AG10803 (cell line): ENCODE measurements at regions not wholly inside any gene's neighbourhood (a gene's known extent, or its start where the extent isn't known, plus 50 kb on each side); places are given as distances from the start of the nearest gene placed in this dataset.

Experiments
- DNase-seq: peaks from one replicate; pipeline ENCODE4 v3.0.0; 2010; ENCODE audit warnings: low read depth
- H3K4me3 ChIP-seq: 2 replicates; pipeline ENCODE4 v1.5.1; 2011; ENCODE audit warnings: mild to moderate bottlenecking, low read length, control low read depth
- TF ChIP-seq, protein P1 (sequence below): conservative IDR thresholded peaks from 2 replicates; pipeline ENCODE4 v1.5.1; 2011; ENCODE audit warnings: mild to moderate bottlenecking, low read length, control low read depth, inconsistent platforms

- H3K4me3 ChIP-seq: no peak overlapping the region
- TF ChIP-seq, protein P1, sequence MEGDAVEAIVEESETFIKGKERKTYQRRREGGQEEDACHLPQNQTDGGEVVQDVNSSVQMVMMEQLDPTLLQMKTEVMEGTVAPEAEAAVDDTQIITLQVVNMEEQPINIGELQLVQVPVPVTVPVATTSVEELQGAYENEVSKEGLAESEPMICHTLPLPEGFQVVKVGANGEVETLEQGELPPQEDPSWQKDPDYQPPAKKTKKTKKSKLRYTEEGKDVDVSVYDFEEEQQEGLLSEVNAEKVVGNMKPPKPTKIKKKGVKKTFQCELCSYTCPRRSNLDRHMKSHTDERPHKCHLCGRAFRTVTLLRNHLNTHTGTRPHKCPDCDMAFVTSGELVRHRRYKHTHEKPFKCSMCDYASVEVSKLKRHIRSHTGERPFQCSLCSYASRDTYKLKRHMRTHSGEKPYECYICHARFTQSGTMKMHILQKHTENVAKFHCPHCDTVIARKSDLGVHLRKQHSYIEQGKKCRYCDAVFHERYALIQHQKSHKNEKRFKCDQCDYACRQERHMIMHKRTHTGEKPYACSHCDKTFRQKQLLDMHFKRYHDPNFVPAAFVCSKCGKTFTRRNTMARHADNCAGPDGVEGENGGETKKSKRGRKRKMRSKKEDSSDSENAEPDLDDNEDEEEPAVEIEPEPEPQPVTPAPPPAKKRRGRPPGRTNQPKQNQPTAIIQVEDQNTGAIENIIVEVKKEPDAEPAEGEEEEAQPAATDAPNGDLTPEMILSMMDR: no peak
- no peak for DNase-seq
Measured at GRCh38 chr9:13467157-13467556, 187.7 kb upstream of the MPDZ start.

GRCh38 chr9:13461414-13461991 is 182.0 kb upstream of the MPDZ start:
- no peak for DNase-seq
- H3K4me3 ChIP-seq: no peak overlapping the region
- TF ChIP-seq, protein P1: no peak

DNA sequence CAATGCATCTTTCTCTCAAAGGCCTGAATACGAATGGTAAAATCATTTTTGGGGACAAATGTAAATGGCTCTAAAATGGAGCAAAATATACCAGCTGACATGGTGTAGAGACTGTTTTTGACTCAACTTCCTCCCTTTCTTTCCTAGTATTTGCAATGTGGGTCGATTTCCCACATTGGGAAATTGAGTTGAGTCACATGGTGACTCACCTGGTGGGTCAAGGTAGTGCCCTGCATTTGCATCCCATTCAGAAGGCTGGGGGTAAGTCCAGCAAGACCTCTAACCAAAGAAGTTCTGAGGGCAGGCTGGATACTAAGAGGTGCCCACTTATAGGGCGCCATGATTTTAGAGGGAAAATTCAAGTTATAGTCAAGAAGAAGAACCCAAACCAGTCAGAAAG is 179.6 kb upstream of the MPDZ start:
- DNase-seq: no peak
- TF ChIP-seq, protein P1: no peak
- no peak overlapping the region for H3K4me3 ChIP-seq

GRCh38 chr9:13457795-13458194 is 178.3 kb upstream of the MPDZ start:
- TF ChIP-seq, protein P1: no peak
- H3K4me3 ChIP-seq: no peak overlapping the region
- no peak for DNase-seq

DNA sequence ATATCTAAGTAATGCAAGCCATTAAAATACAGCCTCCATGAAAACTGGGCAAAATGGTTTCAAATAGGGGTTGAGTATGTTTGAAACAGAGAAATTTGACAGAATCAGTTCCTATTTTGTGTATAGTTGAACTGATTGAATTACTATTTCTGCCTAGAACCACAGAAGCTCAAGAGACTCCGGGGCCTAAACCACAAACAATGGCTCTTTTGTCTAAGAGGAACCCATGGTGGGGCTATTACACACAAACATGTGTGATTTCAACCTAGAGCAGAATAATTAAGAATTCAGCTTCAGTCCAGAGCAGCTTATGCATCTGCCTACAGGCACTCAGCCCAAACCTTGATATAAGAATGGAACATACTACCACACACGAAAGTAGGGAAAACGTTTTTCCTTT is 171.2 kb upstream of the MPDZ start:
- no peak for DNase-seq
- no peak overlapping the region for H3K4me3 ChIP-seq
- TF ChIP-seq, protein P1: no peak

DNA sequence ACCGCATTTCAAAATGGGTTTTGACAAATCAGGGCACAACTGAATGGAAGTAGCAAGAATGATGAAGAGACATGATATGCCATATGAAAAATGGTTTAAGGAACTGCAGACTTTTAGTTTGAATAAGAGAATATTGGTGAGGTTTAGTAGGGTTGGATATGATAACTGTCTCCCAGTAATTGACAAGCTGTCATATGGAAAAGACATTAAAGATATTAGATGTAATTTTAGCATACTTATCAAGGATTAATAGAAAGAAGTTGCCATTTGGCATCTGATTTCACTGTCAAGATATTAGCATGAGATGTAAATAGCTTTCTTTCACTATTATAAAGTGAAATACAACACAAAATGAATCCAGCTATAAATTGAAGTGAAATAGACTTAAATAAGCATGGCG is 169.0 kb upstream of the MPDZ start:
- no peak for DNase-seq
- TF ChIP-seq, protein P1: no peak
- H3K4me3 ChIP-seq: no peak overlapping the region

- TF ChIP-seq, protein P1: no peak
- no peak for DNase-seq
- H3K4me3 ChIP-seq: no peak overlapping the region
Measured at GRCh38 chr9:13447843-13448422, 168.4 kb upstream of the MPDZ start.
